ENCODE measurements at regions not wholly inside any gene's neighbourhood (a gene's known extent, or its start where the extent isn't known, plus 50 kb on each side); places are given as distances from the start of the nearest gene placed in this dataset.

DNA sequence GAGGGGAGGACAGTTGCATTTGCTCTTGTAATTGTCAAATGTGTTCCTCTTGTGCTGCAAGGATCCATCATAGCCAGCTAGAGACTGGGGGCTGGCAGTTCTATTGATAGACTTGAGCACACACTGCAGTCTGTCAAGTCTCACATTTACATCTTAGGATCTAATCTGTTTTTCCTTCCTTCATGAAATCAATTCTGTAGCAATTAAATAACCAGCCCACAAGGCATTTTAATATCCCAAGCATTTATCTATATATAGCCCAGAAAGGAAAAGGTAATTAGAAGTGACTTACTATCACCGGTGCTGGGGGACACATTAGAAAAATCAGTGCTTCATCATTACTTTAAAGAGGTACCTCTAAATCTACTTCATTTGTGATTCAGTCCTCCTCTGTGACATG is 143.0 kb upstream of the STXBP5 start:
- Histone ChIP-seq H3K9me3 (no peaks in the 10 kb centered on the region), H3K27ac (no peak overlapping the region), H3K27me3 (no peaks in the 10 kb centered on the region), H3K4me1 (ENCODE audit: insufficient read depth) (no peaks in the 10 kb centered on the region), H3K36me3 (no peaks in the 10 kb centered on the region), H3K4me3 (no peak overlapping the region)
- 90 to 97% (median 93%) methylated on average over 1 of the region's 1 CpG for WGBS, 3 donors
- TF ChIP-seq CTCF (IDR thresholded peaks at IDR 0.05) (no peak), EP300 (IDR thresholded peaks at IDR 0.05) (no peak), POLR2A (IDR thresholded peaks at IDR 0.05) (no peak)
- intact Hi-C loops (cut with DNase I) = no loop called here
- no peak for DNase-seq

- TF ChIP-seq CTCF (IDR thresholded peaks at IDR 0.05) = no peak
- Histone ChIP-seq H3K36me3 (no peaks in the 10 kb centered on the region), H3K27ac (no peak overlapping the region), H3K27me3 (no peaks in the 10 kb centered on the region), H3K4me1 (ENCODE audit: insufficient read depth) (no peaks in the 10 kb centered on the region), H3K4me3 (no peak overlapping the region), H3K9me3 (no peaks in the 10 kb centered on the region)
- 96 to 100% (median 97%) methylated on average over 1 of the region's 1 CpG for WGBS, 3 donors
- DNase-seq = no peak
- intact Hi-C loops (cut with DNase I) = no loop called here
Observed at GRCh38 chr6:147063469-147064031, 140.7 kb upstream of the STXBP5 start.

- Histone ChIP-seq H3K4me1 (ENCODE audit: insufficient read depth) (no peaks in the 10 kb centered on the region), H3K27ac (no peak overlapping the region), H3K9me3 (no peaks in the 10 kb centered on the region), H3K27me3 (no peaks in the 10 kb centered on the region), H3K36me3 (no peaks in the 10 kb centered on the region), H3K4me3 (no peak overlapping the region)
- TF ChIP-seq CTCF (IDR thresholded peaks at IDR 0.05) = no peak
- no peak for TF ChIP-seq EP300 (IDR thresholded peaks at IDR 0.05)
- no peak for TF ChIP-seq POLR2A (IDR thresholded peaks at IDR 0.05)
- 80 to 90% (median 87%) methylated on average over 5 of the region's 5 CpGs for WGBS, 3 donors
- DNase-seq = no peak
- intact Hi-C loops (cut with DNase I) = no loop called here
Observed at GRCh38 chr6:147065786-147066185, 138.4 kb upstream of the STXBP5 start.

GRCh38 chr6:147067184-147067583 is 137.0 kb upstream of the STXBP5 start:
- H3K27me3 ChIP-seq = no peaks in the 10 kb centered on the region
- H3K4me3 ChIP-seq = no peak overlapping the region
- TF ChIP-seq EP300 (IDR thresholded peaks at IDR 0.05) = no peak
- TF ChIP-seq POLR2A (IDR thresholded peaks at IDR 0.05) = no peak
- no peak for TF ChIP-seq CTCF (IDR thresholded peaks at IDR 0.05)
- intact Hi-C loops (cut with DNase I) = no loop called here
- no peaks in the 10 kb centered on the region for H3K4me1 ChIP-seq (ENCODE audit: insufficient read depth)
- no peak overlapping the region for H3K27ac ChIP-seq
- no peak for DNase-seq
- WGBS, 3 donors = 90 to 95% (median 93%) methylated on average over 5 of the region's 5 CpGs
- H3K9me3 ChIP-seq = no peaks in the 10 kb centered on the region
- H3K36me3 ChIP-seq = no peaks in the 10 kb centered on the region

Data from ovary (tissue), 7 donors.